HepG2 (cell line): ENCODE measurements at regions not wholly inside any gene's neighbourhood (a gene's known extent, or its start where the extent isn't known, plus 50 kb on each side); places are given as distances from the start of the nearest gene placed in this dataset.

Experiments
- BHLHE40 ChIP-seq: IDR thresholded peaks from 2 replicates; pipeline ENCODE4 v1.6.1; 2011; ENCODE audit warnings: low read length, improper control_type of control experiment
- GABPA ChIP-seq, 2 experiments: IDR thresholded peaks; 2 replicates each; pipeline ENCODE4 v1.6.1; 2011 to 2016; ENCODE audit warnings: low read depth in 2 of 2, low read length in 1 of 2, missing biosample characterization in 1 of 2, missing genetic modification characterization in 1 of 2
- MIER2 ChIP-seq: IDR thresholded peaks from 2 replicates; pipeline ENCODE4 v1.6.1; 2016; ENCODE audit warnings: missing biosample characterization, missing genetic modification reagents
- POLR2A ChIP-seq, 2 experiments: IDR thresholded peaks; 2 replicates each; pipeline ENCODE4 v1.6.1; 2011; ENCODE audit warnings: low read depth in 2 of 2, low read length in 2 of 2, mild to moderate bottlenecking in 1 of 2, moderate library complexity in 1 of 2; ENCODE audit not compliant: insufficient read depth in 1 of 2
- ZFP36L2 ChIP-seq: sonication (generic); formaldehyde crosslinking; IDR thresholded peaks from 2 replicates; pipeline ENCODE4 v1.4.0; 2020; ENCODE audit warnings: missing genetic modification reagents
- TF ChIP-seq, protein P1 (sequence below): sonication (generic); formaldehyde crosslinking; IDR thresholded peaks from 2 replicates; pipeline ENCODE4 v1.8.0; 2022; ENCODE audit warnings: low read depth, missing genetic modification reagents
- TF ChIP-seq, protein P2 (sequence below): sonication (generic); formaldehyde crosslinking; IDR thresholded peaks from 2 replicates; pipeline ENCODE4 v1.5.0; 2020; ENCODE audit warnings: mild to moderate bottlenecking, missing genetic modification reagents, moderate library complexity
- TF ChIP-seq, protein P3 (sequence below): sonication (generic); formaldehyde crosslinking; IDR thresholded peaks from 2 replicates; pipeline ENCODE4 v1.9.0; 2021; ENCODE audit warnings: missing genetic modification reagents, borderline replicate concordance
- TF ChIP-seq, protein P4 (sequence below): sonication (generic); formaldehyde crosslinking; IDR thresholded peaks from 2 replicates; pipeline ENCODE4 v1.4.0; 2020; ENCODE audit warnings: mild to moderate bottlenecking, missing genetic modification reagents, borderline replicate concordance
- TF ChIP-seq, protein P5 (sequence below): conservative IDR thresholded peaks from 2 replicates; pipeline ENCODE4 v1.6.1; 2018; ENCODE audit warnings: missing genetic modification reagents
- TF ChIP-seq, protein P6 (sequence below): IDR thresholded peaks from 2 replicates; pipeline ENCODE4 v1.6.1; 2012; ENCODE audit warnings: inconsistent platforms

DNA sequence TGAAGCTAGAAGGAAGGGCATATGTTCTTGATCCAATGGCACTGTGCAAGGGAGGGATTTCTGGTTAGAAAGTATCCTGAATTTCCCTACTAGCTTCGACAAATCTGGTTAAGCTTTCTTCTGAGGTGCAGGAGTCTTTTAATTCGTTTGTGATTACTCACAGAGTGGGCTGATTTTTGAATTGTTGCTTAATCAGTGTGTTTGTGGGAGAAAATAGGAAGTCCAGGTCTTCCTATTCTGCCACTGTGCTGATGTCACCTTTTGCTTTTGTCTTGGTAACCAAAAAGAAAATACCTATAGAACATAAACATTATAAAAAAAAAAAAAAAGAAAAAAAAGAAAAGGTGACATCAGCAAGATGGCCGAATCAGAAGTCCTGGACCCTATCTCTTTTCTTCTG lies 1008.6 kb downstream of the TSN start:
- TF ChIP-seq, protein P1, sequence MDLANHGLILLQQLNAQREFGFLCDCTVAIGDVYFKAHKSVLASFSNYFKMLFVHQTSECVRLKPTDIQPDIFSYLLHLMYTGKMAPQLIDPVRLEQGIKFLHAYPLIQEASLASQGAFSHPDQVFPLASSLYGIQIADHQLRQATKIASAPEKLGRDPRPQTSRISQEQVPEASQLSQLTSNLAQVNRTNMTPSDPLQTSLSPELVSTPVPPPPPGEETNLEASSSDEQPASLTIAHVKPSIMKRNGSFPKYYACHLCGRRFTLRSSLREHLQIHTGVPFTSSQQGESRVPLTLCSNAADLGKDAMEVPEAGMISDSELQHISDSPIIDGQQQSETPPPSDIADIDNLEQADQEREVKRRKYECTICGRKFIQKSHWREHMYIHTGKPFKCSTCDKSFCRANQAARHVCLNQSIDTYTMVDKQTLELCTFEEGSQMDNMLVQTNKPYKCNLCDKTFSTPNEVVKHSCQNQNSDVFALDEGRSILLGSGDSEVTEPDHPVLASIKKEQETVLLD, result no peak
- TF ChIP-seq, protein P2, sequence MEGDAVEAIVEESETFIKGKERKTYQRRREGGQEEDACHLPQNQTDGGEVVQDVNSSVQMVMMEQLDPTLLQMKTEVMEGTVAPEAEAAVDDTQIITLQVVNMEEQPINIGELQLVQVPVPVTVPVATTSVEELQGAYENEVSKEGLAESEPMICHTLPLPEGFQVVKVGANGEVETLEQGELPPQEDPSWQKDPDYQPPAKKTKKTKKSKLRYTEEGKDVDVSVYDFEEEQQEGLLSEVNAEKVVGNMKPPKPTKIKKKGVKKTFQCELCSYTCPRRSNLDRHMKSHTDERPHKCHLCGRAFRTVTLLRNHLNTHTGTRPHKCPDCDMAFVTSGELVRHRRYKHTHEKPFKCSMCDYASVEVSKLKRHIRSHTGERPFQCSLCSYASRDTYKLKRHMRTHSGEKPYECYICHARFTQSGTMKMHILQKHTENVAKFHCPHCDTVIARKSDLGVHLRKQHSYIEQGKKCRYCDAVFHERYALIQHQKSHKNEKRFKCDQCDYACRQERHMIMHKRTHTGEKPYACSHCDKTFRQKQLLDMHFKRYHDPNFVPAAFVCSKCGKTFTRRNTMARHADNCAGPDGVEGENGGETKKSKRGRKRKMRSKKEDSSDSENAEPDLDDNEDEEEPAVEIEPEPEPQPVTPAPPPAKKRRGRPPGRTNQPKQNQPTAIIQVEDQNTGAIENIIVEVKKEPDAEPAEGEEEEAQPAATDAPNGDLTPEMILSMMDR (CRISPR knock-in tag), result no peak
- TF ChIP-seq, protein P3, sequence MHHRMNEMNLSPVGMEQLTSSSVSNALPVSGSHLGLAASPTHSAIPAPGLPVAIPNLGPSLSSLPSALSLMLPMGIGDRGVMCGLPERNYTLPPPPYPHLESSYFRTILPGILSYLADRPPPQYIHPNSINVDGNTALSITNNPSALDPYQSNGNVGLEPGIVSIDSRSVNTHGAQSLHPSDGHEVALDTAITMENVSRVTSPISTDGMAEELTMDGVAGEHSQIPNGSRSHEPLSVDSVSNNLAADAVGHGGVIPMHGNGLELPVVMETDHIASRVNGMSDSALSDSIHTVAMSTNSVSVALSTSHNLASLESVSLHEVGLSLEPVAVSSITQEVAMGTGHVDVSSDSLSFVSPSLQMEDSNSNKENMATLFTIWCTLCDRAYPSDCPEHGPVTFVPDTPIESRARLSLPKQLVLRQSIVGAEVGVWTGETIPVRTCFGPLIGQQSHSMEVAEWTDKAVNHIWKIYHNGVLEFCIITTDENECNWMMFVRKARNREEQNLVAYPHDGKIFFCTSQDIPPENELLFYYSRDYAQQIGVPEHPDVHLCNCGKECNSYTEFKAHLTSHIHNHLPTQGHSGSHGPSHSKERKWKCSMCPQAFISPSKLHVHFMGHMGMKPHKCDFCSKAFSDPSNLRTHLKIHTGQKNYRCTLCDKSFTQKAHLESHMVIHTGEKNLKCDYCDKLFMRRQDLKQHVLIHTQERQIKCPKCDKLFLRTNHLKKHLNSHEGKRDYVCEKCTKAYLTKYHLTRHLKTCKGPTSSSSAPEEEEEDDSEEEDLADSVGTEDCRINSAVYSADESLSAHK (CRISPR knock-in tag), result no peak
- TF ChIP-seq, protein P4, sequence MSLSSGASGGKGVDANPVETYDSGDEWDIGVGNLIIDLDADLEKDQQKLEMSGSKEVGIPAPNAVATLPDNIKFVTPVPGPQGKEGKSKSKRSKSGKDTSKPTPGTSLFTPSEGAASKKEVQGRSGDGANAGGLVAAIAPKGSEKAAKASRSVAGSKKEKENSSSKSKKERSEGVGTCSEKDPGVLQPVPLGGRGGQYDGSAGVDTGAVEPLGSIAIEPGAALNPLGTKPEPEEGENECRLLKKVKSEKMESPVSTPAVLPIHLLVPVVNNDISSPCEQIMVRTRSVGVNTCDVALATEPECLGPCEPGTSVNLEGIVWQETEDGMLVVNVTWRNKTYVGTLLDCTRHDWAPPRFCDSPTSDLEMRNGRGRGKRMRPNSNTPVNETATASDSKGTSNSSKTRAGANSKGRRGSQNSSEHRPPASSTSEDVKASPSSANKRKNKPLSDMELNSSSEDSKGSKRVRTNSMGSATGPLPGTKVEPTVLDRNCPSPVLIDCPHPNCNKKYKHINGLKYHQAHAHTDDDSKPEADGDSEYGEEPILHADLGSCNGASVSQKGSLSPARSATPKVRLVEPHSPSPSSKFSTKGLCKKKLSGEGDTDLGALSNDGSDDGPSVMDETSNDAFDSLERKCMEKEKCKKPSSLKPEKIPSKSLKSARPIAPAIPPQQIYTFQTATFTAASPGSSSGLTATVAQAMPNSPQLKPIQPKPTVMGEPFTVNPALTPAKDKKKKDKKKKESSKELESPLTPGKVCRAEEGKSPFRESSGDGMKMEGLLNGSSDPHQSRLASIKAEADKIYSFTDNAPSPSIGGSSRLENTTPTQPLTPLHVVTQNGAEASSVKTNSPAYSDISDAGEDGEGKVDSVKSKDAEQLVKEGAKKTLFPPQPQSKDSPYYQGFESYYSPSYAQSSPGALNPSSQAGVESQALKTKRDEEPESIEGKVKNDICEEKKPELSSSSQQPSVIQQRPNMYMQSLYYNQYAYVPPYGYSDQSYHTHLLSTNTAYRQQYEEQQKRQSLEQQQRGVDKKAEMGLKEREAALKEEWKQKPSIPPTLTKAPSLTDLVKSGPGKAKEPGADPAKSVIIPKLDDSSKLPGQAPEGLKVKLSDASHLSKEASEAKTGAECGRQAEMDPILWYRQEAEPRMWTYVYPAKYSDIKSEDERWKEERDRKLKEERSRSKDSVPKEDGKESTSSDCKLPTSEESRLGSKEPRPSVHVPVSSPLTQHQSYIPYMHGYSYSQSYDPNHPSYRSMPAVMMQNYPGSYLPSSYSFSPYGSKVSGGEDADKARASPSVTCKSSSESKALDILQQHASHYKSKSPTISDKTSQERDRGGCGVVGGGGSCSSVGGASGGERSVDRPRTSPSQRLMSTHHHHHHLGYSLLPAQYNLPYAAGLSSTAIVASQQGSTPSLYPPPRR (CRISPR knock-in tag), result no peak
- TF ChIP-seq BHLHE40 (no peak), ZFP36L2 (CRISPR knock-in tag) (no peak), GABPA (IDR thresholded peaks at IDR 0.05; ENCODE audit: low read depth, low read length) (no peak), GABPA (CRISPR knock-in tag; IDR thresholded peaks at IDR 0.05; ENCODE audit: low read depth) (no peak), MIER2 (CRISPR knock-in tag) (no peak), POLR2A (IDR thresholded peaks at IDR 0.05; ENCODE audit: insufficient read depth in 1 of 2, low read depth in 2 of 2, low read length in 2 of 2) (no peak)
- TF ChIP-seq, protein P5, sequence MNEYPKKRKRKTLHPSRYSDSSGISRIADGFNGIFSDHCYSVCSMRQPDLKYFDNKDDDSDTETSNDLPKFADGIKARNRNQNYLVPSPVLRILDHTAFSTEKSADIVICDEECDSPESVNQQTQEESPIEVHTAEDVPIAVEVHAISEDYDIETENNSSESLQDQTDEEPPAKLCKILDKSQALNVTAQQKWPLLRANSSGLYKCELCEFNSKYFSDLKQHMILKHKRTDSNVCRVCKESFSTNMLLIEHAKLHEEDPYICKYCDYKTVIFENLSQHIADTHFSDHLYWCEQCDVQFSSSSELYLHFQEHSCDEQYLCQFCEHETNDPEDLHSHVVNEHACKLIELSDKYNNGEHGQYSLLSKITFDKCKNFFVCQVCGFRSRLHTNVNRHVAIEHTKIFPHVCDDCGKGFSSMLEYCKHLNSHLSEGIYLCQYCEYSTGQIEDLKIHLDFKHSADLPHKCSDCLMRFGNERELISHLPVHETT, result no peak
- TF ChIP-seq, protein P6, sequence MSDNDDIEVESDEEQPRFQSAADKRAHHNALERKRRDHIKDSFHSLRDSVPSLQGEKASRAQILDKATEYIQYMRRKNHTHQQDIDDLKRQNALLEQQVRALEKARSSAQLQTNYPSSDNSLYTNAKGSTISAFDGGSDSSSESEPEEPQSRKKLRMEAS, result no peak
